ENCODE measurements at regions not wholly inside any gene's neighbourhood (a gene's known extent, or its start where the extent isn't known, plus 50 kb on each side); places are given as distances from the start of the nearest gene placed in this dataset.

GRCh38 chr1:192493584-192493983 lies 82.0 kb upstream of the RGS1 start (continued):
- TF ChIP-seq ZBTB11 (CRISPR knock-in tag; IDR thresholded peaks at IDR 0.05) (no peak), PRDM15 (CRISPR knock-in tag; IDR thresholded peaks at IDR 0.05) (no peak), TAF1 (IDR thresholded peaks at IDR 0.05; ENCODE audit: borderline replicate concordance, low read depth, low read length) (no peak), WRNIP1 (IDR thresholded peaks at IDR 0.05; ENCODE audit: borderline replicate concordance, low read depth, low read length) (no peak), NFYA (IDR thresholded peaks at IDR 0.05; ENCODE audit: borderline replicate concordance, low read depth, low read length) (no peak)
- TF ChIP-seq, protein P1, sequence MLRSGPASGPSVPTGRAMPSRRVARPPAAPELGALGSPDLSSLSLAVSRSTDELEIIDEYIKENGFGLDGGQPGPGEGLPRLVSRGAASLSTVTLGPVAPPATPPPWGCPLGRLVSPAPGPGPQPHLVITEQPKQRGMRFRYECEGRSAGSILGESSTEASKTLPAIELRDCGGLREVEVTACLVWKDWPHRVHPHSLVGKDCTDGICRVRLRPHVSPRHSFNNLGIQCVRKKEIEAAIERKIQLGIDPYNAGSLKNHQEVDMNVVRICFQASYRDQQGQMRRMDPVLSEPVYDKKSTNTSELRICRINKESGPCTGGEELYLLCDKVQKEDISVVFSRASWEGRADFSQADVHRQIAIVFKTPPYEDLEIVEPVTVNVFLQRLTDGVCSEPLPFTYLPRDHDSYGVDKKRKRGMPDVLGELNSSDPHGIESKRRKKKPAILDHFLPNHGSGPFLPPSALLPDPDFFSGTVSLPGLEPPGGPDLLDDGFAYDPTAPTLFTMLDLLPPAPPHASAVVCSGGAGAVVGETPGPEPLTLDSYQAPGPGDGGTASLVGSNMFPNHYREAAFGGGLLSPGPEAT (IDR thresholded peaks at IDR 0.05; ENCODE audit: low read depth): no peak
